ENCODE measurements at regions not wholly inside any gene's neighbourhood (a gene's known extent, or its start where the extent isn't known, plus 50 kb on each side); places are given as distances from the start of the nearest gene placed in this dataset.

- Histone ChIP-seq H3K4me3 (no peak overlapping the region), H3K27me3 (no peaks in the 10 kb centered on the region), H3K9me3 (no peaks in the 10 kb centered on the region), H3K36me3 (no peaks in the 10 kb centered on the region), H3K27ac (no peak overlapping the region), H3K4me1 (no peaks in the 10 kb centered on the region)
- ATAC-seq (no peak), DNase-seq (no peak)
- TF ChIP-seq CTCF (IDR thresholded peaks at IDR 0.05): no peak
- TF ChIP-seq POLR2A (IDR thresholded peaks at IDR 0.05): no peak
- intact Hi-C loops (cut with DNase I): no loop called here
These were observed 215.4 kb downstream of the UACA start for GRCh38 chr15:70547846-70548487.

- H3K36me3 ChIP-seq: no peaks in the 10 kb centered on the region
These were observed 217.8 kb downstream of the UACA start for GRCh38 chr15:70545526-70545925.

GRCh38 chr15:70541511-70541910 lies 221.8 kb downstream of the UACA start:
- Histone ChIP-seq H3K27ac (no peak overlapping the region), H3K4me3 (no peak overlapping the region), H3K4me1 (no peaks in the 10 kb centered on the region), H3K36me3 (no peaks in the 10 kb centered on the region), H3K9me3 (no peaks in the 10 kb centered on the region), H3K27me3 (no peaks in the 10 kb centered on the region)
- WGBS (ENCODE audit: insufficient coverage, low coverage, low lambda C conversion rate, missing lambda C conversion rate): no CpG with 5 or more reads among the region's 1 CpG
- ATAC-seq (no peak), DNase-seq (no peak)
- intact Hi-C loops (cut with DNase I): no loop called here
- TF ChIP-seq POLR2A (IDR thresholded peaks at IDR 0.05): no peak
- TF ChIP-seq CTCF (IDR thresholded peaks at IDR 0.05): no peak

More at GRCh38 chr15:70545526-70545925, 217.8 kb downstream of the UACA start:
- Histone ChIP-seq H3K27ac (no peak overlapping the region), H3K9me3 (no peaks in the 10 kb centered on the region), H3K27me3 (no peaks in the 10 kb centered on the region), H3K4me1 (no peaks in the 10 kb centered on the region), H3K4me3 (no peak overlapping the region)
- intact Hi-C loops (cut with DNase I): no loop called here
- ATAC-seq (no peak), DNase-seq (peak in 1 of 3 donors; percentile 11)
- 83% methylated on average over 1 of the region's 2 CpGs for WGBS (ENCODE audit: insufficient coverage, low coverage, low lambda C conversion rate, missing lambda C conversion rate)
- TF ChIP-seq POLR2A (IDR thresholded peaks at IDR 0.05): no peak
- no peak for TF ChIP-seq CTCF (IDR thresholded peaks at IDR 0.05)

- intact Hi-C loops (cut with DNase I): no loop called here
- Histone ChIP-seq H3K36me3 (no peaks in the 10 kb centered on the region), H3K9me3 (no peaks in the 10 kb centered on the region), H3K27ac (no peak overlapping the region), H3K4me3 (no peak overlapping the region), H3K27me3 (no peaks in the 10 kb centered on the region), H3K4me1 (no peaks in the 10 kb centered on the region)
- TF ChIP-seq POLR2A (IDR thresholded peaks at IDR 0.05) (no peak), CTCF (IDR thresholded peaks at IDR 0.05) (no peak)
- WGBS (ENCODE audit: insufficient coverage, low coverage, low lambda C conversion rate, missing lambda C conversion rate): no CpG with 5 or more reads among the region's 12 CpGs
- DNase-seq (peak in 1 of 3 donors; percentile 38), ATAC-seq (no peak)
These were observed 223.3 kb downstream of the UACA start for GRCh38 chr15:70539912-70540530.
